ENCODE measurements at regions not wholly inside any gene's neighbourhood (a gene's known extent, or its start where the extent isn't known, plus 50 kb on each side); places are given as distances from the start of the nearest gene placed in this dataset.

- Histone ChIP-seq H3K36me3 (ENCODE audit: control insufficient read depth, insufficient read depth, low read length) (no peaks in the 10 kb centered on the region), H3K9ac (ENCODE audit: insufficient read depth, low read length) (no peak overlapping the region), H3K79me2 (ENCODE audit: control insufficient read depth, insufficient read depth, low read length) (no peaks in the 10 kb centered on the region), H3K27me3 (ENCODE audit: control insufficient read depth, insufficient read depth, low read length) (no peaks in the 10 kb centered on the region), H2AFZ (ENCODE audit: low read length) (no peak overlapping the region), H3K9me3 (ENCODE audit: control insufficient read depth, insufficient read depth, low read depth, low read length) (no peaks in the 10 kb centered on the region), H3K4me2 (ENCODE audit: extremely low read depth, insufficient read depth, low read length) (no peak overlapping the region), H3K4me3 (replicated peaks in 1 of 4; ENCODE audit: control extremely low read depth in 1 of 4, insufficient read depth in 1 of 4, low read depth in 3 of 4, low read length in 4 of 4) (no peak overlapping the region), H3K27ac (ENCODE audit: insufficient read depth, low read length) (no peak overlapping the region), H4K20me1 (ENCODE audit: control insufficient read depth, extremely low read depth, insufficient read depth, low read length) (no peaks in the 10 kb centered on the region), H3K4me1 (ENCODE audit: control insufficient read depth, extremely low read depth, insufficient read depth, low read length) (peaks cover 2% of the 10 kb centered on the region)
- no peak for DNase-seq (ENCODE audit: low read depth in 2 of 2)
- no peak for TF ChIP-seq CTCF (conservative IDR thresholded peaks at IDR 0.05 in 1 of 2, IDR thresholded peaks at IDR 0.05 in 1 of 2; ENCODE audit: low read depth in 1 of 2, low read length in 2 of 2)
- TF ChIP-seq EZH2 (IDR thresholded peaks at IDR 0.05; ENCODE audit: low read length, missing control alignments) = no peak
Observed at GRCh38 chr5:123871373-123871772, 359.4 kb downstream of the CSNK1G3 start.

- no peak for DNase-seq (ENCODE audit: low read depth in 2 of 2)
- H3K4me2 ChIP-seq (ENCODE audit: extremely low read depth, insufficient read depth, low read length) = no peak overlapping the region
Observed at GRCh38 chr5:123868881-123869280, 356.9 kb downstream of the CSNK1G3 start.

GRCh38 chr5:123868267-123868666, 356.3 kb downstream of the CSNK1G3 start:
- H4K20me1 ChIP-seq (ENCODE audit: control insufficient read depth, extremely low read depth, insufficient read depth, low read length) = no peaks in the 10 kb centered on the region
- H3K4me2 ChIP-seq (ENCODE audit: extremely low read depth, insufficient read depth, low read length) = no peak overlapping the region
- H2AFZ ChIP-seq (ENCODE audit: low read length) = no peak overlapping the region
- no peaks in the 10 kb centered on the region for H3K9me3 ChIP-seq (ENCODE audit: control insufficient read depth, insufficient read depth, low read depth, low read length)
- H3K4me3 ChIP-seq (replicated peaks in 1 of 4; ENCODE audit: control extremely low read depth in 1 of 4, insufficient read depth in 1 of 4, low read depth in 3 of 4, low read length in 4 of 4) = no peak overlapping the region
- no peak for DNase-seq (ENCODE audit: low read depth in 2 of 2)
- no peaks in the 10 kb centered on the region for H3K36me3 ChIP-seq (ENCODE audit: control insufficient read depth, insufficient read depth, low read length)
- no peak overlapping the region for H3K27ac ChIP-seq (ENCODE audit: insufficient read depth, low read length)
- H3K27me3 ChIP-seq (ENCODE audit: control insufficient read depth, insufficient read depth, low read length) = no peaks in the 10 kb centered on the region
- H3K79me2 ChIP-seq (ENCODE audit: control insufficient read depth, insufficient read depth, low read length) = no peaks in the 10 kb centered on the region
- no peak overlapping the region for H3K9ac ChIP-seq (ENCODE audit: insufficient read depth, low read length)
- TF ChIP-seq EZH2 (IDR thresholded peaks at IDR 0.05; ENCODE audit: low read length, missing control alignments) (no peak), CTCF (conservative IDR thresholded peaks at IDR 0.05 in 1 of 2, IDR thresholded peaks at IDR 0.05 in 1 of 2; ENCODE audit: low read depth in 1 of 2, low read length in 2 of 2) (no peak)
- H3K4me1 ChIP-seq (ENCODE audit: control insufficient read depth, extremely low read depth, insufficient read depth, low read length) = no peaks in the 10 kb centered on the region

More at GRCh38 chr5:123868881-123869280, 356.9 kb downstream of the CSNK1G3 start:
- Histone ChIP-seq H4K20me1 (ENCODE audit: control insufficient read depth, extremely low read depth, insufficient read depth, low read length) (no peaks in the 10 kb centered on the region), H3K79me2 (ENCODE audit: control insufficient read depth, insufficient read depth, low read length) (no peaks in the 10 kb centered on the region), H3K4me1 (ENCODE audit: control insufficient read depth, extremely low read depth, insufficient read depth, low read length) (no peaks in the 10 kb centered on the region), H3K27me3 (ENCODE audit: control insufficient read depth, insufficient read depth, low read length) (no peaks in the 10 kb centered on the region), H3K9me3 (ENCODE audit: control insufficient read depth, insufficient read depth, low read depth, low read length) (no peaks in the 10 kb centered on the region), H2AFZ (ENCODE audit: low read length) (no peak overlapping the region), H3K27ac (ENCODE audit: insufficient read depth, low read length) (no peak overlapping the region), H3K9ac (ENCODE audit: insufficient read depth, low read length) (no peak overlapping the region), H3K4me3 (replicated peaks in 1 of 4; ENCODE audit: control extremely low read depth in 1 of 4, insufficient read depth in 1 of 4, low read depth in 3 of 4, low read length in 4 of 4) (no peak overlapping the region), H3K36me3 (ENCODE audit: control insufficient read depth, insufficient read depth, low read length) (no peaks in the 10 kb centered on the region)
- TF ChIP-seq EZH2 (IDR thresholded peaks at IDR 0.05; ENCODE audit: low read length, missing control alignments) (no peak), CTCF (conservative IDR thresholded peaks at IDR 0.05 in 1 of 2, IDR thresholded peaks at IDR 0.05 in 1 of 2; ENCODE audit: low read depth in 1 of 2, low read length in 2 of 2) (no peak)

Data from fibroblast of lung (primary cell).